NB4 (cell line): ENCODE measurements at regions not wholly inside any gene's neighbourhood (a gene's known extent, or its start where the extent isn't known, plus 50 kb on each side); places are given as distances from the start of the nearest gene placed in this dataset.

Experiments used
- CTCF ChIP-seq: IDR thresholded peaks from one replicate; pipeline ENCODE4 v1.5.1; 2012; ENCODE audit warnings: low read depth, low read length
- MAX ChIP-seq: IDR thresholded peaks from 2 replicates; pipeline ENCODE4 v1.6.1; 2011; ENCODE audit warnings: low read depth, low read length
- MYC ChIP-seq: IDR thresholded peaks from 2 replicates; pipeline ENCODE4 v1.6.1; 2011; ENCODE audit warnings: low read depth, low read length
- POLR2A ChIP-seq: IDR thresholded peaks from 2 replicates; pipeline ENCODE4 v1.6.1; 2011; ENCODE audit warnings: mild to moderate bottlenecking; ENCODE audit not compliant: insufficient read length; ENCODE audit errors: extremely low read depth

GRCh38 chr11:133706925-133707794, 138.2 kb downstream of the SPATA19 start:
- TF ChIP-seq CTCF (no peak), MAX (no peak), POLR2A (no peak), MYC (no peak)
